HG03045 (cell line): ENCODE measurements at regions not wholly inside any gene's neighbourhood (a gene's known extent, or its start where the extent isn't known, plus 50 kb on each side); places are given as distances from the start of the nearest gene placed in this dataset.
A peak's percentile ranks its signal among the peaks of the same experiment; 100 is the strongest.

Experiments
- ATAC-seq: cut with Tn5 transposase; IDR thresholded peaks from one replicate; pipeline ENCODE4 v1.9.1; 2021; ENCODE audit warnings: mild to moderate bottlenecking, moderate library complexity; ENCODE audit not compliant: unreplicated experiment

DNA sequence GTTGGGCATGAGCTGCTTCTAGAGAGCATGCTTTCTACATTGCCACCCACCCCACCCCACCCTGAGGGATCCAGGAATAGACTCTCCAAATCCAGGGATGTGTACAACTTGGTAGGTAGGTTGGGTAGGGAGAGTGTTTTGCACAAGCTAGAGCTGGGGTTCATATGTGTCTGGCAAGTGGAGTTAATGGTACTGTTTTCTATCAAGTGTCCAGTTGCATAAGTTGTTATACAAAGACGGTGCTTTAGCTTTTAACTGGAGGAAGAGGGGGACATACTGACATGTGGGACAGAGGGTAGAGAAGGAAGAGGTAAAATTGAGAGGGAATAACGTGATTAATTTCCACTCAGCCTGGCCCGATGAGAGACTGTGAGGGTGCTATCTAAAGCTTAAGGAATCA lies 51.0 kb upstream of the TNC start:
- ATAC-seq: no peak

DNA sequence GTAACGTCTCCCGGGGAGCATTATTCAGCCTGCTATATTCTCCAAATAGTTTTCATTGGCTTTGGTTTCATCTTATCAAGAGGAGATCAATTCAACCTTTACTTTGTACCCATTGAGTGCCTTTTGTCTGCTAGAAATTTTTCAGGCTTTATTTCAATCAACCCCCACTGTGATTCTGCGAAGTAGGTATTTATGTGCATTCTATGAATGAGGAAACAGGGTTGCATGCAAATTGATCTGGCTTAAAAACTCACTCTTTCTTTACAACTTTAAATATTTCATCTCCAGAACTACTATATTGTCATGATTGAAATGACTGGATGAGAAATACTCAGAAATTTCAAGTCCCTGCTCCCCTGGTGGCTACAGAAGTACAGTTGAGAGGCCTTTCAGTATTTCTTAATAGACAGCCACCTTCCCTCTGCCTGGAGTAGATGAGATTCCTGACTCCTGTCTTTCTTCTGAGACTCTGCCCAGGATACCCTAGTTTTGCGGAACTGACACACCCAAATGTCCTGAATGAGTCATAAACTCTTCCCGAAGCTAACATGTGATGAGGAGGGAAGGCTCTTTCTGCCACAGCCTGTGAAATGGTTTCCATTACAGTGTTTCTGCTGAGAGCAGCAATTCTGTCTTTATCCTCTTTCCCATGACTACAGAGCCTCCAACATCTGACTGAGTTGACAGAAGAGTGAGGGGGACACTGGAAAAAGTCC lies 52.6 kb upstream of the TNC start:
- no peak for ATAC-seq

DNA sequence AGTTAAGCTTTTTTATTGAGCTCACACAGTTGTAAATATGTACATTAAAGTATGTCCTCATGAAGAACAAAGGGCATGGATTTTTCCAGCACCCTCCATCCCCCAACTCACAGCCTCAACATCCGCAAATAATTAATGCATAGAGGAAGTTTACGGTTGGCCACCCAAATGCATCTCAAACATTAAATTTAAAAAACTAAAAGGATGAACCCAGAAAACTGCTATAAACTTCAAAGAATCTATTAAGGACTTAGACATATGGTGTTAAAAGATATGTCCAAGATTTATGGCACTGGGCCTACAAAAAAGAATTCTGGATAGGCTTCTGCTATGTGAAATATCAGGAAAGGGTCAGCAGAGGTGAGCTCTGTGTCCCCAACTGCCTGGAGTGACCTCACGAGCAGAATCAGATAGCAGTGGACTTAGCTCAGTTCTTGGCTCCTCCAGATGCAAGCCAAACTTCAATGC lies 54.0 kb upstream of the TNC start:
- no peak for ATAC-seq

DNA sequence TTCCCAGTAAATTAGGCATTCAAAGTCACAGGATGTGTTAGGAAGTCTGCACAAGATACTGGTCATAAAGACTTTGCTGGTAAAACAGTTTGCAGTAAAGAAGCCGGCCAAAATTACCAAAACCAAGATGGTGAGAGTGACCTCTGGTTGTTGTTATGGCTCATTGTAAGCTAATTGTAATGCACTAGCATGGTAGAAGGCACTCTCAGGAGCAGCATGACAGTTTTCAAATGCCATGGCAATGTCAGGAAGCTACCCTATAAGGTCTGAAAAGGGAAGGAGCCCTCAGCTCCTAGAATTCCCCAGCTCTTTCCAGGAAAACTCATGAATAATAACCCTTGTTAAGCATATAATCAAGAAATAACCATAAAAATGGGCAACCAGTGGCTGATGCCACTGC lies 64.3 kb upstream of the TNC start:
- no peak for ATAC-seq

DNA sequence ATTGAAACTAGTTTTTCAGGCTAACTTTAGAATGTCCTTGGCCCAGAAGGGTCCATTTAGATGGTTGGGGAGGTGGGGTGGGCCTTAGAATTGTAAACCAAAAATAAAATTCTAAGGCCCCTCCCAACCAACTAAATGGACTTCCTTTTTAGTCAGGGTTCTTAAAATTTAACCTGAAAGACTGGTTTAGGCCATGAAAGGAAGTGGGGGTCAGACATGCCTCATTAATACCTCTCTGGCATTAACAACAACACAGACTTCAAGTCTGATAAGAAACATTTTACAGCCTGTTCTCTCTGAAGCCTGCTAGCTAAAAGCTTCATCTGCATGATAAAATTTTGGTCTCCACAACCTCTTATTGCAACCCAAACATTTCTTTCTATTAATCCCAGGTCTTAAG lies 65.5 kb upstream of the TNC start:
- ATAC-seq: no peak

DNA sequence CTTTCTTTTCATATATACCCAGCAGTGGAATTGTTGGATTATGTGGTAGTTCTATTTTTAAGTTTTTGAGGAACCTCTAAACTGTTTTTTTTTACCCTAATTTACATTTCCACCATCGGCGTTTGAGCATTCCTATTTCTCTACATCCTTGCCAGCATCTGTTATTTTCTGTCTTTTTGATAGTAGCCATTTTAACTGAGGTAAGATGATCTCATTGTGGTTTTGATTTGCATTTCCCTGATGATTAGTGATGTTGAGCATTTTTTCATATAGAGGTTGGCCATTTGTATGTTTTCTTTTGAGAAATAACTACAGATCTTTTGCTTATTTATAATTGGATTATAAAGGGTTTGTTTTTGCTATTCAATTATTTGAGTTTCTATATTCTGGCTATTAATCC lies 71.7 kb upstream of the TNC start:
- ATAC-seq: no peak

DNA sequence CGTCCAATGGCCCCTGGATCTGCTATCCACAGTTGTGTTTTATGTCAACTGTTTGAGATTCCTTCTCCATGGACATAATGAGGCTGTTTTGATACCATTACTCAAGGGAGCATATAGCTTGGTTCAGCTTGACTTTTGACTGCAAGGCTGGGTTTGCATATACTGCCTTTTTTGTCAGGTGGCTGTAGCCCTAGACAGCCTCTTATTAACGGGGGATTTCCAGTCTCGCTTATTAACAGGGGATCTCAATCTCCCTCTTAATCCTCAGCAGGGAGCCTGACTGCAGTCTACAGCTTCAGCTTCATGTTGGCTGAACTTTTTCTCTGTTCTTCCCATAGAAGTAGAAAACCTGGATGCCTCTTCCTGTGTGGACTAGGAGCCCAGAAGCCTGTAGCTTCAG lies 73.7 kb upstream of the TNC start:
- ATAC-seq: no peak

DNA sequence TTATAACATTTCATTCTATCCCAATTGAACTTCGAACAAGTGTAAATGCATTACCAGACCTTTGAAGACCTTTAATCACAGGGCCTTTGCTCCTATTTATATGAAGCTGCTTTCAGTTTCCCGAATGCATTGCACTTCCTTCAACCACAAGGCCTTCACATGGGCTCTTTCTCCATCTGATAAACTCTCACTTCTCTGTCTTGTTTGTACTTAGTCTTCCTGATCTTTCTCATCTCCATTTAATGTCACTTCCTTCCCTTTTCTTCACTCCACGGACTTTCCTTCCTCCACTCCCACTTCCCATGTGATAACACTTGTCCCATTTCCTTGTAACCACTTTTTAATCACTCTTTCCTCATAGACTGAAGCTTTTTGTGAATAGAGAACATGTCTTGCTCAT lies 74.3 kb upstream of the TNC start:
- ATAC-seq: no peak

DNA sequence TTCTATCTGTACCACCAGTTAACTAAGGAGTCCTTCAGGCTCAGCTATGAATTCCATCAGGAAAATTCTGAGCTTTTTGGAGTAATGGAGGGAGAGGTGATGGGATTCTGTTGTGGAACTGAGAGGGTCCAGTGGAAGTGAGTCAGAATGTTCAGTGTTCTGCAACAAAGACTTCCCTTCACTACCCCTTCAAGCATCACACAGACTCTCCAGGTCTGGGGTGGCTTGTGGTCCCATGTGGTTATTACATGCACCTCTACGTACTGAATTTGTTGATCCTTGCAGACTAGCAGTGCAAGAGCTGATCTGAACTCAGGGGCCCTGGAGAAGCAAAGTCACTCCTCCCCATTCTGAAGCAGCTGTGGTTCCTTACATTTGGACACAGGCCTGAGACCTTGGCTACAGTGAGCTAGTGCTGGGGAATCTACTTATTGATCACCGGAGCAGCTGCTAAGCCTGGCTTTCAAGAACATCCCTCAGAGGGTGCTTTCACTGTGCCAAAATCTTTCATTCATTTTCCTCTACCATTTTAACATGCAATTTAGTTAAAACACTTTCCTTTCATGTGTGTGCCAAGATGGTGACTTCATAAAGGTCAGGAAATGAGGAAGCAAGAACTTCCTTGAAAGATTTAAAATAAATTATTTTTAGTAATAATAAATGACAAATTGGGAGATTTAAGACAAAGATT lies 75.0 kb upstream of the TNC start:
- no peak for ATAC-seq

DNA sequence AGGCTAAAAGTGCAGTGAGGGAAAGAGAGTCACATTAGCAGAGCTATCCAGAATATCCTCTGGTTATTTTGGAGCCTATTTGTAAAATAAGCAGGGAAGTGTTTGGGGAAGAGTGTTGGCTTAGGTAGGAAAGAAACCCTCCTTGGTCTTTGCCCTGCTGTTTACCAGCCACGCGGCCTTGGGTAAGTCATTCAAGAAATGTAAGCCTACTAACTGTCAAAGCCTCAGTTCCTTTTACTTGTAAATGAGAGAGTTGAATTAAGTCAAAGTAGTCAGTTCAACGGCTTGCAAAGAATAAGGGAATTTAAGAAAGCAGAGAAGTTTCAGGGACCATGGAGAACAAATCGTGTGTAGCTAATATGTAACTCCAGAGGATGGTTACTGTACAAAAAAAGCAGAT lies 75.8 kb upstream of the TNC start:
- ATAC-seq: no peak

DNA sequence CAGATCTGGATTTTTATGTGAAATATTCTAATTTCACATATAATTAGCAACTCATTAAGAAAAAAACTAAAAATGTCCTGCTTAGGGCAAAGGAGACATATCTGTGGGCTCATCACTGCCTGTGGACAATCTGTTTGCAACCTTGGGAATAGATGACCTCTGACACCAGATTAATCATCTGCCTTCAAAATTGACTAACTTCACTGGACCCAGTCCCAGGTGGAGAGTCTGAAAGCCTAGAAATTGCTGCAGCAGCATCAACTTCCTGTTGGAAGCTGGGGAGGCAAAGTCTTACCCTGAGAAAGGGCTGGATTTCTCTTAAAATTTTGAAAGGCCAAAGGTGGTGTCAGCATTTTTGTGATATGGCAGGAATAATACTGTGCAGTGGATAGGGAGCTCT lies 76.3 kb upstream of the TNC start:
- no peak for ATAC-seq

DNA sequence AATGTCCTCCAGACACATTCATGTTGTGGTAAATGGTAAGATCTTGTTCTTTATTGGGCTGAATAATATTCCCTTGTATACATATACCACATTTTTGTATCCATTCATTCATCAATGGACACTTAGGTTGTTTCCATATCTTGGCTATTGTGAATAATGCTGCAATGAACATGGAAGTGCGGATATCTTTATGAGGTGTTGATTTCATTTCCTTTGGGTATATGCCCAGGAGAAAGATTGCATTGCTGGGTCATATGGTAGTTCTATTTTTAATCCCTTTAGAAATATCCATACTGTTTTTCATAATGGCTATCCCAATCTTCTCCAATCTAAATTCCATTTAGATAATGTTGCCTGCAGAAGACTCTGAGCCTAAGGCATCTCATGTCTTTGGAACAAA lies 78.0 kb upstream of the TNC start:
- ATAC-seq: no peak

DNA sequence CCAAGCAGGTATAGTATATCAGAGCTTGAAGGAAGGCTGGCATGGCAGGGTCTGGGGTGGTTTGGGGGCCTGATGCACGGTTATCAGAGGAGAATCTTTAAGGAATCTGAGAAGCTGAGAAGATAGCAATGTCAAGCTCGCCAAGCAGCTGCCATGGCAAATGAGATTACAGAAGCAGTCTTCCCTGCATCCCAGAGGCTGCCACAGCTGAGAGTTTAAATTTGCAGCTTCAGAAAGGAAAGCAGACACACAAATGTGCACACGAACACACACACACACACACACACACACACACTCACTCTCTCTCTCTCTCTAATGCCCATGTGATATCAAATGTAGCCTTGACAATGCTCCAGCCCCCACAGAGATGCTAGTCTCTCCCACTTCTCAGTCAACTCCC lies 79.0 kb upstream of the TNC start:
- no peak for ATAC-seq

DNA sequence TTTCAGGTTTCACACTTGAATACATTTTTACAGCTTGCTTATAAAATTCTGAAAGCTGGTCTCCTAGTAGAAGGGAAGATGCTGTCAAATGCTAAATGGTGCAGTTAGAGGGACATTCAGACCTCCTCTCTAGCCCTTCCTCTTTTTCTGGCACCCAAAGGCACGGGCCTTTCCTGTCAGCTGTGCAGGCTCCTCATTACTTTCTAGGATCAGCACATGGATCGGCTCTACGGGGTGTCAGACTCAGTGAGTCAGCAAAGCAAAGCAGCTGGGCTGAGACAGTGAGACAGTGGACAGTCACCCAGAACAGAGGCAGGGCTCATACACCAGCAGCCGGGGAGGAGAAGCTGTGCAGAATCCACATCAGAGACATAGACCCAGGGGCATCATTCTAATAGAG lies 80.0 kb upstream of the TNC start:
- no peak for ATAC-seq

DNA sequence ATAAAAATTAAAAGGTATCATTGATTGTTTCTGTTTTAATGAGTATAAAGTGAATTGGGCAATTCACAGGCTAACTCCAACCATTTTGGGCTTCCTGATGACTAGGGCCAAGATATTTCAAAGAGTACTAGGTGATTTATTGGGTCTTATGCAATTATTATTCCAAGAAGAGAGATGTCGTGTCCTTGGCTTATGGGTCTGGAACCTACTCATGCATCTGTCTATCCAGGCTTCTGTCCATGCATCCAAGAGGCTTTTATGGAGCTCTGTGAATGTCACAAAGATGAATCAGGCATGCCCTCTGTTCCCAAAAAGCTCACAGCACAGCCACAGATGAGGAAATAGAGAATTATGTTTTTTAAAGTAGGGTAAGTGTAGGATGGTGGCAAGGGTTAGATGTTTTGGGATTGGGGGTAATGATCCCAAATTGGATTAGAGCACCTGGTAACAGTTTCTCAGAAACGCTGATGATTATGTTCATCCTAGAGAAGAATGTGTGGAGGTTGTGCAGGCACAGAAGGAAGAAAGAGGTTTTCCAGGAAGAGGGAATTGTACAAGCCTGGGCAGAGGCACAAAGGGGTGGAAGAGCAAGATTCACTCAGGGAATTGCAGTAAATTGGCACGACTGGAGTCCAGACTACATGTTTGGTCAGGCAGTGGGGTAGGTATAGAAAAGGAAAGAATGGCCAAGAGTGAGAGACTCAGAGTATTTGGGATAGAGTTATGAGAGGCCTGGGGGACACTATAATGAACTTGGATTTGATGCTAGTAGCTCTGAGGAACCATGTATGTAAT lies 83.0 kb upstream of the TNC start:
- no peak for ATAC-seq

DNA sequence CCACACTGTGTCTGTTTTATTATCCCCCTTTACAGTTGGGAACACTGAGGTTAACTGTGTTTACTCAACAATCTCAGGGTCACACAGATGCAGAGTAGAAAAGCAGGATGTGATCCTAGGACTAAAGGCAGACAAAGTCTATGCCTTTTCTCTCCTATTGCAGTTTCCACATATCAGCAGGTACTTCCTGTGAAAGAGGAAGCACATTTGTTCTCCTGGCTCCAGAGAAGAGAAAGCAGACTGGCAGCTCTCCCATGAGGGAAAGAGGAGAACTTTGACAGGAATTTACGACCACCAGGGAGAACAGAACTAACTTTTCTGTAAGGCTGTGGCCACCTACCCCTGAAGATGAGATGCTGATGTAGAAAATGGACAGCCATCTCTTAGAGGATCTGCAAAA lies 84.2 kb upstream of the TNC start:
- no peak for ATAC-seq

DNA sequence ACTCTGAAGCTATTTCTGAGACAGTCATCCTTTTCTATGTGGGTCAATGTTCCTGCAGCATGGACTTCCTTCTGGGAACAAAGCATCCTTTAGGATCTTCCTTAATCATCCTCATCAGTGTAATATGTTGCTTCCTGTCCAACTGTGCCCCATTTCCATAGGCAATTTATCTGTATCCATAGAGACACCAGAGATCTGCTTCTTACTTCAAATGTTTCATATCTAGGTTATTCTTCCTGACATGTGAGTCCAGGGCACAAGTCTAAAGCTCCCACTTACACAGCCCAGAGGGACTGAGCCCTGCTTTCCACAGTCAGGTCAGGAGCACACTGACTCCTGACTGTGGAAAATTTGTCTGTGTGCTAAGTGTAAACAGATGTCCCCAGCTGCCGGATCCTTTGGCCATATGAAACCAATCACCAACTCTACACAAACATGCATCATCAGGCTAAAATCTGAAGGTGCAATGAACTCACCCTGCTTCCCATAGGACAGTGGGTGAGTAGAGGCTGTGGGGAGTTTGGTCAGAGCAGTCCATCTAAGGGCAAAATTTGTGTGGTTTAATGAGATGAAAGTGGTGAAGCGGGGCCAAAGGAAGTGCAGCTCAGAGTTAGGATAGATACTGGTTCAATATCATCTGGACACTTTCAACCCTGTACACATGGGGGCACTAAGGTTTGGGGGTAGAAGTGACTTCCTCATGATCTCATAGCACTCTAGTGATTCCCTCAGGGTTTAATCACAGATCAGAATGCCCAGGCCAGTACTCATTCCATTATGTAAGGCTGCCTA lies 85.2 kb upstream of the TNC start:
- ATAC-seq: no peak

DNA sequence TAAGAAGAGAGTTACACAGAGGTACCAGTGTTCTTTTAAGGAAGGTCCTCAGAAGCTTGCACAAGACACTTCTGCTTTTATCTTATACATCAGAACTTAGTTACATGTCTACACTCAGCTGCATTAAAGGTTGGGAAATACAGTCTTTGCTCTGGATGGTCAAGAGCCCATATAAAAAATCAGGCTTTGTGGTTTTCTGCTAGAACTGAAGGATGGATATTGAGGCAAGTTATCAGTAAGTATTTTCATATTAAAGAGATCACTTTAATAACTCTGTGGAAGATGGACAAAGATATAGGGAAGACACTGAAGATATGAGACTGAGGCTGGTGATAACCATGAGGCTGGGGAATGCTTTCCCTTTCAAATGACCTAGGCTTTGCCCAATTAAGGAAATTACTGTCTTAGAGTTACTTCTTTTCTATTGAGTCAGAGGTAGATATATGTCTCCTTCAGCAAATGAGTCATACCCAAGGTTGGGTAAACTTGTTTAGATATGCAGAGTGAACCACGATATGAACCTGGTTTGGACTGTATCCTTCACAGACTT lies 87.0 kb upstream of the TNC start:
- peak; percentile 50 for ATAC-seq

DNA sequence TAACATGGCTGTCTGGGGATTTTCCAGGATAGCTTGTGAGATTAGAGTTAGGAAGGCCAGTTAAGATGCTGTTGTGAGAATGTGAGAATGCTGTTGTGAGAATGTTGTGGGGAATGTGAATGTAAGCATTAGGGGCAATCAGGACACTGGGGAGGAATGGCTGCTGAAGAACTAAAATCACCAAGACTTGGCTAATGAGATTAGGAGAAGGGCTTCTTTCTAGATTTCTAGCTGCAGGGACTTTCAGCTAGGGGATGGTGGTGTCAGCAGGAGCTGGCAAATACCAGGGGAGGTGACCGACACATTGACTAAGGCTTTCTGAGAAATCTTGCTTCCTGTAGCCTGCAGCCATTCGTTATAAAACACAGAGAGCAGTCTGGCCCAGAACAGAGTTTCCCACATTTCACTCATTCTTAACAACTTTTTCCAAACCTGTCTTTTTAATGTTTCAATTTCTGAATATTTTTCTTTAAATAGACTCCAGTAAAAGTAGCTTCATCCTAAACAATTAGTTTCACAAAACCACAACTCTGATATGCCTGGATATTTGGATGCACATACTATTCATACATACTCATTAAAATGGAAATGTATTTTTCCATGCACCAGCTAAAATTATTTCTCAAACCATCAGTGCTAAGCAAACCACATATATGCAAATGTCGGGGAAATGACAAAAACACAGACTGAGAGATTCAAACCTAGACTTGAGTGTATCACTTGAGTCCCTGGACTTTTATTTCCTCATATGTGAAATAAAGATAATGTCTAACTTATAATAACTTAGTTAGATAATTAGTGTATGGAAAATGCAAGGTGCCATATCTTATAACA lies 89.3 kb upstream of the TNC start:
- peak; percentile 37 for ATAC-seq

DNA sequence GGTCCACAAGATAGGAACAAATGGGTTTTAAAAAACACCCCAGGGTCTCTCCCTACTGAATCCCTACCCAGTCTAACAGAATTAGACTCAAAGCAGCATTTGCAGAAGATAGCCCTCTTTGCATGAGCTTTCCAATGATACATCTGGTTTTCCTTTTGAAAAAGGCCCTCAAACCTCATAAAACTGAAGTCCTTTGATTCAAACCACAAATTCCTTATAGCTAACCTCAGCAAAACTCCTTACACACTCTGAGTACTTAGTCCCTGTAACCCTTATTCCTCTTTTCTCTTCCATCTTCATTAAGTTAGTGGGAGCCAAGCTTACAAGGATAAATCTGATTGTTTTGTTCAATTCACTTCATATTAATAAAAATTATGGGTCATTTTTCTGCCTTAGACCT lies 90.5 kb upstream of the TNC start:
- ATAC-seq: no peak
